ENCODE measurements at regions not wholly inside any gene's neighbourhood (a gene's known extent, or its start where the extent isn't known, plus 50 kb on each side); places are given as distances from the start of the nearest gene placed in this dataset.

GRCh38 chr4:31458813-31459212 lies 738.6 kb downstream of the PCDH7 start:
- H3K4me2 ChIP-seq (ENCODE audit: insufficient read depth, insufficient read length, low read length): no peak overlapping the region
- no peak for DNase-seq
- no peaks in the 10 kb centered on the region for H3K27me3 Mint-ChIP-seq (ENCODE audit: low read depth)
- peaks cover 0 to 10% of the 10 kb centered on the region in 2 experiments; a peak in 3 of 5 replicates for H3K9me3 Mint-ChIP-seq
- H2BK5ac ChIP-seq (ENCODE audit: insufficient read length, low read length): no peak overlapping the region
- H2BK15ac ChIP-seq (ENCODE audit: low read depth, low read length): no peak overlapping the region
- no peak overlapping the region for H3K9ac ChIP-seq (ENCODE audit: extremely low read depth, insufficient read length, low read length)
- no peaks in the 10 kb centered on the region for H3K9me3 ChIP-seq (ENCODE audit: control insufficient read depth, low read depth, low read length)
- H4K5ac ChIP-seq (ENCODE audit: insufficient read length, low read depth, low read length): no peak overlapping the region
- no peak overlapping the region for H2AFZ ChIP-seq (ENCODE audit: low read length)
- no peaks in the 10 kb centered on the region for H3K27me3 ChIP-seq (ENCODE audit: insufficient read depth, low read length)
- H4K91ac ChIP-seq (ENCODE audit: insufficient read length, low read depth, low read length): no peak overlapping the region
- H2BK120ac ChIP-seq (ENCODE audit: low read depth, low read length, poor library complexity, severe bottlenecking): no peak overlapping the region
- no peak overlapping the region for H3T11ph ChIP-seq (ENCODE audit: low read length)
- H3K4ac ChIP-seq (ENCODE audit: low read depth, low read length): no peak overlapping the region
- no peak overlapping the region for H4K8ac ChIP-seq (replicated peaks; ENCODE audit: insufficient read length, low read depth, low read length)
- H3K4me1 ChIP-seq (ENCODE audit: insufficient read depth, low read length): peaks cover 3% of the 10 kb centered on the region; the same call in 1 of the 2 replicates
- WGBS (ENCODE audit: extremely low coverage, insufficient read length, low lambda C conversion rate): no CpG with 5 or more reads among the region's 4 CpGs
- no peak overlapping the region for H3K14ac ChIP-seq (ENCODE audit: insufficient read depth, low read length)
- no peak overlapping the region for H3K27ac Mint-ChIP-seq
- no peak overlapping the region for H3K56ac ChIP-seq (ENCODE audit: insufficient read length, low read depth, low read length)
- peaks cover 0 to 14% (median 0%) of the 10 kb centered on the region in 3 experiments; a peak in 2 of 7 replicates for H3K36me3 Mint-ChIP-seq (ENCODE audit: insufficient read depth in 1 of 3, low read depth in 3 of 3)
- no peak overlapping the region for H2AK5ac ChIP-seq (ENCODE audit: insufficient read length, low read length)
- H3K79me2 ChIP-seq (ENCODE audit: insufficient read depth, low read length): no peaks in the 10 kb centered on the region
- no peak overlapping the region for H3K23ac ChIP-seq (ENCODE audit: insufficient read length, low read depth, low read length)
- H4K20me1 ChIP-seq (ENCODE audit: control insufficient read depth, insufficient read depth, insufficient read length): no peaks in the 10 kb centered on the region
- no peak overlapping the region for H2BK20ac ChIP-seq (ENCODE audit: low read depth, low read length, poor library complexity, severe bottlenecking)
- no peaks in the 10 kb centered on the region for H3K23me2 ChIP-seq (ENCODE audit: insufficient read length, low read depth, low read length, poor library complexity, severe bottlenecking)
- H2BK12ac ChIP-seq (ENCODE audit: insufficient read length, low read depth, low read length): no peak overlapping the region
- H3K18ac ChIP-seq (ENCODE audit: insufficient read length, low read depth, low read length): no peak overlapping the region
- H3K4me1 Mint-ChIP-seq: peaks cover 4% of the 10 kb centered on the region in 2 experiments; a peak in 2 of 4 replicates
- no peak overlapping the region for H3K27ac ChIP-seq (ENCODE audit: insufficient read length, low read depth, low read length)
- no peak overlapping the region for H3K4me3 Mint-ChIP-seq
- TF ChIP-seq CTCF (conservative IDR thresholded peaks at IDR 0.05): no peak
- H3K79me1 ChIP-seq (ENCODE audit: insufficient read depth, low read depth, low read length, poor library complexity, severe bottlenecking): no peaks in the 10 kb centered on the region

Measured in H9 (cell line).